HL-60 (cell line): ENCODE measurements at regions not wholly inside any gene's neighbourhood (a gene's known extent, or its start where the extent isn't known, plus 50 kb on each side); places are given as distances from the start of the nearest gene placed in this dataset.

Experiments used
- DNase-seq, 2 experiments: peaks; one replicate each; pipeline ENCODE4 v3.0.0-alpha.2; 2010 to 2020; ENCODE audit warnings: low read depth in 1 of 2, low spot score in 1 of 2
- H3K27ac ChIP-seq: fragments of 250-450 bp; sonication (Bioruptor Pico); replicated peaks from 2 replicates; pipeline ENCODE4 v1.5.1; 2020; ENCODE audit warnings: mild to moderate bottlenecking, moderate library complexity
- H3K27me3 ChIP-seq: fragments of 250-450 bp; sonication (Bioruptor Pico); 2 replicates; pipeline ENCODE4 v1.5.1; 2021; ENCODE audit warnings: mild to moderate bottlenecking, moderate library complexity; ENCODE audit not compliant: insufficient read depth, poor library complexity, severe bottlenecking
- H3K4me3 ChIP-seq: replicated peaks from 2 replicates; pipeline ENCODE4 v1.5.1; 2011; ENCODE audit warnings: mild to moderate bottlenecking, control low read depth, low read length; ENCODE audit not compliant: insufficient read depth
- CTCF ChIP-seq: IDR thresholded peaks from one replicate; pipeline ENCODE4 v1.5.1; 2011; ENCODE audit warnings: low read length, control low read depth, inconsistent platforms; ENCODE audit not compliant: insufficient read depth
- GABPA ChIP-seq: IDR thresholded peaks from 2 replicates; pipeline ENCODE4 v1.6.1; 2012; ENCODE audit warnings: low read depth
- POLR2AphosphoS5 ChIP-seq: IDR thresholded peaks from 2 replicates; pipeline ENCODE4 v1.6.1; 2012; ENCODE audit warnings: low read depth
- REST ChIP-seq: IDR thresholded peaks from 2 replicates; pipeline ENCODE4 v1.6.1; 2012; ENCODE audit warnings: low read depth; ENCODE audit not compliant: insufficient replicate concordance
- SPI1 ChIP-seq: IDR thresholded peaks from 2 replicates; pipeline ENCODE4 v1.6.1; 2012; ENCODE audit warnings: low read depth, mild to moderate bottlenecking, borderline replicate concordance

- Histone ChIP-seq H3K27ac (no peak overlapping the region), H3K4me3 (no peak overlapping the region), H3K27me3 (no peaks in the 10 kb centered on the region)
- no peak for DNase-seq
- TF ChIP-seq CTCF (no peak), REST (no peak), GABPA (no peak), SPI1 (no peak), POLR2AphosphoS5 (no peak)
These were observed 665.9 kb downstream of the ZBBX start for GRCh38 chr3:166714206-166714605.

- no peak overlapping the region for H3K4me3 ChIP-seq
- no peak overlapping the region for H3K27ac ChIP-seq
- TF ChIP-seq CTCF = no peak
- TF ChIP-seq REST = no peak
- TF ChIP-seq POLR2AphosphoS5 = no peak
- no peak for TF ChIP-seq GABPA
- no peak for TF ChIP-seq SPI1
- H3K27me3 ChIP-seq = no peaks in the 10 kb centered on the region
- DNase-seq = no peak
These were observed 666.3 kb downstream of the ZBBX start for GRCh38 chr3:166713787-166714186.

DNA sequence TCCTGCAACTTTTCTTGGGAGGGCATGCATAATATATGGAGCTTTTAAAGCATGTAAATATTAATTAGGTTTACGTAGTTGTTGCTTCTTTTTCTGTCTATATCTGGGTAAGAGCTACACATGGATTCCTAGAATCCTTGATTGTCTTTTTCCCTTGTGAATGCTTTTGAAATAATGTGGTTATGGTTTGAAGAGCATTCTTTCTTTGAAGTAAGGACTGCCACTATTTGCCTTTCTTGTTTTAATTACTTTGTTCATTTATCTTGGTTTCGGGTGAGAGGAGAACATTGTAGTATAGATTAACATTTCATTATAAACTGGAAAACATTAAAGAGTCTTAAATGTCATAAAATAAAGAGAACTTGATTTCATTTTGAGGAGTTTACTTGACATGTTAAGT, 674.0 kb downstream of the ZBBX start:
- DNase-seq = no peak
- no peak overlapping the region for H3K27ac ChIP-seq
- H3K4me3 ChIP-seq = no peak overlapping the region
- no peaks in the 10 kb centered on the region for H3K27me3 ChIP-seq
- TF ChIP-seq POLR2AphosphoS5 = no peak
- no peak for TF ChIP-seq CTCF
- TF ChIP-seq GABPA = no peak
- TF ChIP-seq SPI1 = no peak
- TF ChIP-seq REST = no peak
